HG03571 (cell line): ENCODE measurements at regions not wholly inside any gene's neighbourhood (a gene's known extent, or its start where the extent isn't known, plus 50 kb on each side); places are given as distances from the start of the nearest gene placed in this dataset.

Experiments used
- ATAC-seq: cut with Tn5 transposase; IDR thresholded peaks from one replicate; pipeline ENCODE4 v1.9.1; 2021; ENCODE audit not compliant: unreplicated experiment

DNA sequence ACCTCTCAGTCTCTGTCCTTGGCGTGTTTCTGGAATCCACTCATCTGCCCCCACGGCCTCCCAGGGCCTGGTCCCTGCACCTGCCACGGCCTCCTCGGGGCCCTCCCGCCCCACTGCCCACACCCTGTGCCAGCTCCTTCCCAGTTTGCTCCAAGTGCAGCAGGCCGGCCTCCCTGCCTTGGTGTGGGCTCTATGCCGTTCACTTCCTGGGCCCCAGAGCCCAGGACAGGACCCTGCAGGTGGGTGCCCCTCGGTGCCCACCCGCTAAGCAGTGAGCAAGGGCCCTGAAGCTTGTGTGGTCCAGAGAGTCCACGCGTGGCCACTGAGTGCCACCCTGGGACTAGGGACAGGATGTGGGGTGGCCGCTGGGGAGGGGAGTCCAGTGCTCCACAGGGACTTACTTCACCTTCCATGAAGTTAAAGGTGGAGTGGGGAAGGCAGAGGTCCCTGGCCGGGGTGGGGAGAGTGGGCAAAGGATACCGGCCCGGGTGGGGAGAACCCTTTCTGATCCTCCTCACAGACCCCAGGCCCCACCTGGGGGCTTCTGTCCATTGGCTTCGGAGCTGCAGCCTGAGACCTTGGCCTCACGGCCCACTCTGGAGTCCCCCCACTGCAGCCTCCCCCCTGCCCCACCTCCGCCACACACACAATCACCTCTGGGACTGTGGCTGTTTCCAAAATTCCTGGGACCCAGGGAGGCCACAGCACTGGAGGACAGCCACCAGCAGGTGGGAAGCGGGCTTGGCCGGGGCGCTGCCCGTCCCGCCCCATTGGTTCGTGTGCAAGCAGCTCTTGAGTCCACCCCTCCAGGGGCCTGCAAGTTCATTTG is 60.0 kb upstream of the NKX1-1 start:
- no peak for ATAC-seq

DNA sequence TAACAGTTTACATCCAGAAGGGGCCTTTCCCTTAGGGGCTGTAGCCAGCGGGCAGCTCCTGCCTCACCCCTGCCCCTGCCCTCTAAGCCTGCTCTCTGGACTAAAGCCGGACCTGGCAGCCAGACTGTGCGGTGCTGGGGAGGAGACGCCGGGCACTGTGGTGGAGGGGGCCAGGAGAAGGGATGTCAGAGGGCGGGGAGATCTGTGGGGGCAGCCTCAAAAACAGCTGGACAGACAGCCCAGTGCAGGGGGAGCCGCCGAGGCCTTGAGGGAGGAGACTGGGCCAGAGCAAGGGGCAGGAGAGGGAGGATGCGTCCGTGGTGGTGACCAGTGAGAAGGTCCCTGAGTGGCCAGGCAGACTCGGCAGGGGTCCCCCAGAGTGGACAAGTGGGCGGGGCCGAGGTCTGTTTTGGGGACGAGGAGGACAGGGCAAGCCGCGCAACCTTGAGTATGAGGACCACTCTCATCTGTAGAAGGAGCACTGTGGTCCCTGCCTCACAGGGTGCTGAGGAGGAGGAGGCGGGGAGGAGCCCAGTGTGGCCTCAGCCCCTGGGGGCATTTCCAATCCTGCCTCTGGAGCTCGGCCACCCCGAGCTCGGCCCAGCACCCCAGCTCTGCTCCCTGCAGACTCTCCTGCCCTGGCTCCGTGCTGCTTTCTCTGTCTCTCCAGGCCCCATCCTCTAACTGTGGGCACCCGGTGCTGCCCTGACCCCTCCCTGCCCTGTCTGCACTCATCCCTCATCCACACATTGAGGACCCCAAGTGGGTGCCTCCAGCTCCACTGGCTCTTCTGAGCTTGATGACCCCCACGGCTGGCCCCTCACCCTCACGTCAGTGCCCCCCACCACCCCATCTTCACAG is 59.2 kb upstream of the NKX1-1 start:
- no peak for ATAC-seq

DNA sequence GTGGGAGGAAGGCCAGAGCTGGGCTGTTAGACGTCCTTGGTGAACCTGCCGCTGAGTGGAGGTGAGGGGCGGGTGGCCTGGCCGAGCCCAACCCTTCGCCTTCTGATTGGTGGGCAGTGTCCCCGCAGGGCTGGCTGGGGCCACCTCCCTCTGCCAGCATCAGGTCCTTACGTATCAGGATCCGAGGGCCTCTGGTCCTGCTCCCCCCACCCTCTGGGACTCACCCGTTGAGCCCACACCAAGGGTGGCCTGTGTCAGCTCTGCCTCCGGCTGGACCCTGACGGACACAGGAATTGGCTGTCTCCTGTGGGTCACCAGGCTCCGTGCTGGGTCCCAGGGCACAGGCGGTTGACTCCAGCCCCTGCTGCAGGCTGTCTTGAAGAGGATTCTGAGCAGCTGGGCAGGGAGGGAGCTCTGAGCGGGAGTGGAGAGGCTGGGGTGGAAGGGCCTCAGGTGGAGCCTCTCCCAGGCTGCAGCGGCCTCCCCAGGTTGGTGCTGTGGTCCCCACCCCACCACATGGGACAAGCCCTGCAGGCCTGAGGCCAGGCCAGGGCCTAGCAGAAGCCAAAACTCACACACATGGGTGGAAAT is 58.4 kb upstream of the NKX1-1 start:
- no peak for ATAC-seq

DNA sequence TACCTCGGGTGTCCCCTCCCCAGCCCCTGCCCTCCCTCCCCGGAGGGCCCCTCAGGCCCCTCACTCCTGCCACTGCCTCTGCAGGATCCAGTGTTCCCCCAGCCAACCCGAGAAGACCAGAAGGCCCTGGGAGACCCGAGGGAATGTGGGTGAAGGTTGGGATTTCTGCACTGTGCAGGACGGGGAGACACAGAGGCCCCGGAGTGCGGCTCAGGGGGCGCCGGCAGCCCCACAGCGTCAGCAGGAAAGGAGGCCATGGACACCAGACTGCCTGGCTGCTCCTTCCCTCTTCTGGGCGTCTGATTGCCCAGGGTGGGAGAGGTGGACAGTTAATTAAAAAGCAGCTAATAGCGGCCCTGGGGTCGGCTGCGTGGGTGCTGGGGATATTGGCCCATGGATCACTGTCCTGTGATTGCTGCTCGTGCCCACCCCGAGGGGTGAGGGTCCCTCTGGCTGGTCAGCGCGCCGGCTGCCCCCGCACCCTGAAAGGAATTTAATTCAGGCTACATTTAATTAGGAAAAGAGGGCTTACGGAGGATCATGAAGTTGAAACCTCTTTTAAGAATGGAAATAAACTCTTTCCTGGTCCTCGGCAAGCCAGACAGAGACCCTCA is 57.8 kb upstream of the NKX1-1 start:
- ATAC-seq: no peak

DNA sequence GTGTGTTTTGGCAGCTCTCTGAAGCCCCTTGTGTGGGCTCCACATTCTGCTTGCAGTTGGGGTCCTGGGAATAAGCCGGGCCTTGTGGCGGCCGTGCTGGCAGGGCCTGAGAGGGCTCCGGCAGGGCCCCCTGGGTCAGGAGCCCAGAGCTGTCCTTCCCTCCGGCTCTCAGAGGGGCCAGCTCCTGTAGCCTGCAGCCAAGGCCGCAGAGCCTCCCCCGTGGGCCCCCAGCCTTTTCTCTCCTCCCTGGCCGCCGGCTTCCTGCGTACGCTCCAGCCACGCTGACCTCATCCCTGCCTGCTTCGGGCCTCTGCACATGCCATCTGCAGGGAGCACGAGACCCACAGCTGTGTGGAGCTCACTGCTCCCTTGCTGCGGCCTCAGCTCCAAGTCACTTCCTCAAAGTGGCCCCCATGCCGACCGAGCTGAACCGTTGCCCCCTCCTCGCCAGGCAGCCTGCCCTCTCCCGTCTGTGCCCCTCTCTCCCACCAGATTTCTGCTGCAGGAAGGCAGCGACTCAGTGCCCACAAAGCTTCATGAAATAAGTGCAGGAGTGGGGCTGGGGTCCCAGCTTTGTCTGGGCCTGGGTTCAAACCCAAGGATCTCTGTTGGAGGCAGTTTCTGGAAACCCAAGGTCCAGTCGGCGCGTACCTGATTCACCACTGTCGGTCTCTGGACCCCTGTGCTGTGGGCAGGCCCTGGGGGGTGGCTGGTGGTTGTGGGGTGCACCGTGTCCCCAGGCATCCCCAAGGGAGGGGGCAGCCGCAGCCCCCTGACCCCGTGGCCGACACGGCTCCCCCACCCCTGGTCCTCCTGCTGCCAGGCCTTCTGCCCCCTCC is 57.1 kb upstream of the NKX1-1 start:
- ATAC-seq: no peak

DNA sequence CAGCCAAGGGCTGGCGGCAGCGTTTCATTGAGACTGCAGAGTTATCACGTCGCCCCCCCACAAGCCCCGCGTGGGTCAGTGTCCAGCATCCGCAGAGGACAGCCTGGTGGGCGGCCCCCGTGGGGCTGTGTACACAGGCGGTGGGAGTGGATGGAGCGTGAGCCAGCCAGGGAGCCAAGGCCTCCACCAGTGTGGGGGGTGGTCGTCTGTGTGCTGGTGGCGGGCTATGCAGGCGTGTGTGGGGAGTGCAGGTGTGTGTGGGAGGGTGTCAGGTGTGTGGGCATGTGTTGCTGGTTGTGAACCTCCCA is 56.5 kb upstream of the NKX1-1 start:
- no peak for ATAC-seq

DNA sequence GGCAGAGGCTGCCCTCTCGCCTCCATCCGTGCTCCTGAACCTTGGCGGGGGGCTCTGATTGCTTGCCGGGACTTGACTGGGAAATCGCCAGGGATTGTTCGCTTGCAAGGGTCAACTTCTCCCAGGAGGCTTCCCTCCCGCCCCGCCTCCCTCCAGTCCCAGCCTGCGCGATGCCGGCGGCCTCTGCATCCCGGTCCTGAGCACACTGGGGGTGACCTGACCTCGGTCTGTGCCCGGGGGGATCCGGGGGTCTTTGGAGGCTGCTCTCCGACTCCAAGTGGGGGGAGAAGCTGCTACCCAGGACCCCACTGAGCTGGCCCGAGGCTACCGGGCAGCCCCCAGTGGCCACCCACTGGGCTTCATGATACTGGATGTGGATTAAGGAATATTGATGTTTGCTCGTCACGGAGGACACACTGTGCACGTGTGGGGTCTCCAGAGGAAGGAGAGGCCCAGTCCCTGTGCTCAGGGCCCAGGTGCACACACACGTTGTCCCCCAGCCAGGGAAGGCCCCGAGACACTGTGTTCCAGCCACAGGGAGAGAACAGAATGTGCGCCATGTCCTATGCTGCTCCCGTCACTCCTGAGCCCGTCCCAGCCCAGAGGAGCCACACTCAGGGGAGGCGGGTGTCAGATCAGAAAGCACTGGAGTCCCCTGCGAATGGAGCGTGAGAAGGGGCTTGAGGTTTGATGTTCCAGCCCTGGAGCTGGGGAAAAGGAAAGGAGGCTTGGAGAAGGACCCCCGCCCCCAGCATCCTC is 55.9 kb upstream of the NKX1-1 start:
- no peak for ATAC-seq

DNA sequence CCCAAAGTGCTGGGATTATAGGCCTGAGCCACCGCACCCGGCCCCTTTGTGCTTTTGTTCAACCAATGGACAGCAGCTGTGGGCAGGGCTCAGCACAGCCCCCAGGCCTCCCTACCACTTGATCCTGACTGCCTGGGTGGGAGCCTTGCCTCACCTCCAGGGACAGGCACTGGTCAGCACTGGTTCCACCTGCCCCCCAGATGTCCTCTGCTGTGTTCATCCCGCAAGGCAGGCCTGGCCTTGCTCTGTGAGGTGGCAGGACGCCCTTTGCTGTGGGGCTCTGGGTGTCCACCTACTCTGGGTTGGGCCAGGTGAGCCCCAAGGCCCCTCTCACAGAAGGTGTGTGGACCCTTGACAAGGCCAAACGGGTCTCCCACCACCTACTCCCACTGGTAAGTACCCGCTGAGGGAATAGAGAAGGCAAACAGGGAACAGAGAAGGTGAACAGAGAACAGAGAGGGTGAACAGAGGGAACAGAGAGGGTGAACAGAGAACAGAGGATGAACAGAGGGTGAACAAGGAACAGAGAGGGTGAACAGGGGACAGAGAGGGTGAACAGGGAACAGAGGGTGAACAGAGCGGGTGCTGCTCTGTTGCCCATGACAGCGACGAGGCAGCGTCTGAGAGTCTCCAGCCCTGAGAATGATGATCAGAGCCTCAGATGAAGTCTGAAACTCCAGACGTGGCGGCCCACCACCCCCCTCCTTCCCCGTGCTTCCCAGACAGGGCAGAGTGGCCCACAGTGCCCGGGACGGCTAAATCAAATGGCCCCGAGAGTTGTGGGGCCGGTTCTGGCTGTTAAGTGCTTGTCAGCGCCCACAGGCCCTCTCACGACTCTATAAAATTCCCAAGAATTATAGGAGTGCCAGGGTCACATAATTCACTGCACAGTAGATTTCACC is 55.0 kb upstream of the NKX1-1 start:
- no peak for ATAC-seq

DNA sequence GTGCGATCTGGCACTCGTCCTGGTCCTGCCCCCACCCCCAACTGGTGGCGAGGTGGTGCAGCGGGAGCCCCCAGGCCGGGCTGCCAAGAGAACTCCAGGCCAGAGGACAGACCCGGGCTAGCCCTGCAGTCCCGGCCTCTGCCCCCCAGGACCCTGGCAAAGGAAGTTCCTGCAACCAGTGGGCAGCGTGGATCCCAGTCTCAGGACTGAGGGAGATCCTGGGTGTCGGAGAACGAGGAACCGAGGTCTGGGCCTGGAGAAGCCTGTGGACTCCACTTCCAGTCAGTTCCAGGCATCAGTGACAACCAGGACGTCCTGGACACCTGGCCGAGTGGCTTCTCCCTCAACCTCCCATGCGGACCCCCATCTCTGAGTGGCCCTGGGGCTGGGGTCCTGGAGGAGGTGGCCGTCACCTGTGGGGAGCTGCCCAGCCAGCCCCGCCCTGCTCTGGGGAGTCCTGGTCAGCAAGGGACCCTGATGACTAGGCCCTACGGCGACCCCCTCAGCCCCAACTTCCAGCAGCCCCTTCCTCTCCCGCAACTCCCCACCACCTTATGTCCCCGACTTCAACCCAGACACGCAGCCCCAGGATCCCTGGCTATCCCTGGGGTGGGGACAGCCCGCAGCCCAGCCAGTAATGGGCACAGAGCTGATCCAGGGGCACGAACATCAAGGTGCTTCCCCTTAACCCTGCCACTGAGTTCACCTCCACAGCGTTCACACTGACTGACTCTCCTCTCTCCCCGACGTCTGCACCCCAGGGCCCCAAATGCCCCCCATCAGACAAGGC is 53.7 kb upstream of the NKX1-1 start:
- ATAC-seq: no peak

DNA sequence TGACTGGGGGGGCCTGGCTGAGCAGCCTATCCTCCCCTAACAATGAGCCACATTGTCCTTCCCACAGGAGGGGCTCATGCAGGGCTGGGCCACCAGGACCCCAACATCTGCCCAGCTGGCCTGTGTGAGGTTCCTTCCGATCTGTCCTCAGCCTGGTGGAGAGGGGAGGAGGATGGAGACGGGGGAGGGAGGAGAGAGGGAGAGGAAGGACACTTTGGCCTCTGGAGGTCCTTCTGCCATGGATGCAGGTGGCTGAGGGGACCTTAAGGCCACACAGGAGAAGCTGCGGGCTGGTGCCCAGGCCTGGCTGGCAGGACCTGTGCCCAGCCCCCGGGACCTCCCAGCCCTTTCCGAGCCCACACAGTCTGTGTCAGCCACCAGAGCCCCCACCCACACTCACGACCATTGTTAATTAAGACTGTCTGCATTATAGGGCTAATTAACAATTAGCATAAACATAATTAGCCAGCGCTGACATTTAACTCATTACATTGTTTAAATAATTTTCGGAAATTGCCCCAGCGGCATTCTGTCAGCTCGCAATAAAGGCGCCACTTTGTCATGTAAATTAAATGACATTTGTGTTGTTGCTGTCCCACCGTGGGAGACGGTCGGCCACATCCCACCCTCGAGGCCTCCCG is 53.0 kb upstream of the NKX1-1 start:
- no peak for ATAC-seq

DNA sequence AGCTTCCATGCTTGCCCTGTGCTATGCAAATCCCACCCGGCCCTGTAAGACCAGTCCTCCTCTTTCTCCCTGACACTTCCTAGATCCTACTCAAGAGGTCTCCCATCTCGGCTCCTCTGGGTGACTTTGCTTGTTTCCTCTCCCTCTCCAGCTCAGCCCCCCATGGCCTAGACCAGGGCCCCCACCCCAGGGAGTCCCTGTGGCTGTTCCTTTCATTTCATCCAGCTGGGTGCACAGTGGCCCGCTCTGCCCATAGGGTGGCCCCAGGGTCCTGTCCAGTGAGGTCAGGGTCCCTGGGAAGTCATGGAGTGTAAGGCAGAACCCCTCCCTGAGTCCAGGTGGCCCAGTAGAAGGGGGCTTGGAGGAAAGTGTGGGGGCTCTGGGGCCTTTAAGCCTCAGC is 52.3 kb upstream of the NKX1-1 start:
- ATAC-seq: no peak
